HG02610 (cell line): ENCODE measurements at regions not wholly inside any gene's neighbourhood (a gene's known extent, or its start where the extent isn't known, plus 50 kb on each side); places are given as distances from the start of the nearest gene placed in this dataset.
"Not testable (repeated sequence)": the region's sequence is repeated elsewhere in the genome, so short reads cannot be mapped to it uniquely, and the experiment has no call there.

Experiments
- ATAC-seq: cut with Tn5 transposase; IDR thresholded peaks from one replicate; pipeline ENCODE4 v1.9.1; 2021; ENCODE audit warnings: mild to moderate bottlenecking, moderate library complexity; ENCODE audit not compliant: unreplicated experiment

- no peak for ATAC-seq
Measured at GRCh38 chr13:76630629-76631230, 255.5 kb downstream of the KCTD12 start.

- no peak for ATAC-seq
Measured at GRCh38 chr13:76622315-76623040, 263.7 kb downstream of the KCTD12 start.

GRCh38 chr13:76621705-76622104 is 264.5 kb downstream of the KCTD12 start:
- no peak for ATAC-seq

- ATAC-seq, result no peak
Measured at GRCh38 chr13:76620036-76620435, 266.2 kb downstream of the KCTD12 start.

- no peak for ATAC-seq
Measured at GRCh38 chr13:76619631-76620030, 266.6 kb downstream of the KCTD12 start.

GRCh38 chr13:76610819-76611415 is 275.3 kb downstream of the KCTD12 start:
- ATAC-seq, result no peak

- no peak for ATAC-seq
Measured at GRCh38 chr13:76609643-76610042, 276.6 kb downstream of the KCTD12 start.

- ATAC-seq, result no peak
Measured at GRCh38 chr13:76607866-76608265, 278.3 kb downstream of the KCTD12 start.

- ATAC-seq, result no peak
Measured at GRCh38 chr13:76600081-76600480, 286.1 kb downstream of the KCTD12 start.

GRCh38 chr13:76597868-76598267 is 288.3 kb downstream of the KCTD12 start:
- no peak for ATAC-seq

- no peak for ATAC-seq
Measured at GRCh38 chr13:76596216-76596615, 290.0 kb downstream of the KCTD12 start.

GRCh38 chr13:76594435-76594834 is 291.8 kb downstream of the KCTD12 start:
- ATAC-seq, result no peak

- no peak for ATAC-seq
Measured at GRCh38 chr13:76586842-76587241, 299.4 kb downstream of the KCTD12 start.

- ATAC-seq, result no peak
Measured at GRCh38 chr13:76579701-76580100, 306.5 kb downstream of the KCTD12 start.

- not testable (repeated sequence) for ATAC-seq
Measured at GRCh38 chr13:76575634-76576033, 310.6 kb downstream of the KCTD12 start.

GRCh38 chr13:76570510-76570971 is 315.7 kb downstream of the KCTD12 start:
- no peak for ATAC-seq

GRCh38 chr13:76556627-76557026 is 329.6 kb downstream of the KCTD12 start:
- no peak for ATAC-seq

GRCh38 chr13:76552807-76553206 is 333.4 kb downstream of the KCTD12 start:
- ATAC-seq, result no peak

- ATAC-seq, result no peak
Measured at GRCh38 chr13:76552041-76552772, 334.0 kb downstream of the KCTD12 start.

- no peak for ATAC-seq
Measured at GRCh38 chr13:76542176-76542575, 344.0 kb downstream of the KCTD12 start.

GRCh38 chr13:76538004-76538403 is 348.2 kb downstream of the KCTD12 start:
- no peak for ATAC-seq
